Neural progenitor cell (in vitro differentiated cells): ENCODE measurements at regions not wholly inside any gene's neighbourhood (a gene's known extent, or its start where the extent isn't known, plus 50 kb on each side); places are given as distances from the start of the nearest gene placed in this dataset.

Experiments used
- DNase-seq: peaks from one replicate; pipeline ENCODE4 v3.0.0-alpha.2; 2016; ENCODE audit warnings: low spot score
- H2AFZ ChIP-seq: fragments of 200-600 bp; sonication (generic); replicated peaks from 2 replicates; pipeline ENCODE4 v1.6.1; 2016; ENCODE audit warnings: antibody characterized with exemption
- H3F3A ChIP-seq: fragments of 200-600 bp; sonication (generic); 2 replicates; pipeline ENCODE4 v1.6.1; 2016; ENCODE audit warnings: antibody characterized with exemption, low read depth
- H3K27ac ChIP-seq: fragments of 200-600 bp; sonication (generic); 2 replicates; pipeline ENCODE4 v1.5.1; 2016; ENCODE audit warnings: mild to moderate bottlenecking
- H3K27me3 ChIP-seq: fragments of 200-600 bp; sonication (generic); 2 replicates; pipeline ENCODE4 v1.6.1; 2016; ENCODE audit warnings: mild to moderate bottlenecking, moderate library complexity
- H3K36me3 ChIP-seq: fragments of 200-600 bp; sonication (generic); 2 replicates; pipeline ENCODE4 v1.5.1; 2016
- H3K4me1 ChIP-seq: fragments of 200-600 bp; sonication (generic); 2 replicates; pipeline ENCODE4 v1.6.1; 2016; ENCODE audit warnings: mixed run types
- H3K4me2 ChIP-seq: fragments of 200-600 bp; sonication (generic); 2 replicates; pipeline ENCODE4 v1.6.1; 2016
- H3K4me3 ChIP-seq: fragments of 200-600 bp; sonication (generic); 2 replicates; pipeline ENCODE4 v1.5.1; 2016
- H3K79me2 ChIP-seq: fragments of 200-600 bp; sonication (generic); 2 replicates; pipeline ENCODE4 v1.6.1; 2016; ENCODE audit warnings: low read depth
- H3K9ac ChIP-seq: fragments of 200-600 bp; sonication (generic); 2 replicates; pipeline ENCODE4 v1.6.1; 2016
- H3K9me3 ChIP-seq: fragments of 200-600 bp; sonication (generic); 2 replicates; pipeline ENCODE4 v1.5.1; 2016; ENCODE audit warnings: low read depth
- H4K20me1 ChIP-seq: fragments of 200-600 bp; sonication (generic); 2 replicates; pipeline ENCODE4 v1.6.1; 2016; ENCODE audit warnings: low read depth
- H3K27ac Mint-ChIP-seq: 3 replicates; pipeline ENCODE4 v1.8.0; 2021; ENCODE audit warnings: mixed read lengths
- H3K27me3 Mint-ChIP-seq: 2 replicates; pipeline ENCODE4 v1.8.0; 2022; ENCODE audit warnings: low read depth, mild to moderate bottlenecking, inconsistent platforms, moderate library complexity, mixed read lengths; ENCODE audit not compliant: insufficient read depth
- H3K36me3 Mint-ChIP-seq: 3 replicates; pipeline ENCODE4 v1.8.0; 2021; ENCODE audit warnings: mixed read lengths
- H3K4me1 Mint-ChIP-seq: 3 replicates; pipeline ENCODE4 v1.8.0; 2021; ENCODE audit warnings: mixed read lengths
- H3K4me3 Mint-ChIP-seq: 3 replicates; pipeline ENCODE4 v1.8.0; 2021; ENCODE audit warnings: mild to moderate bottlenecking, moderate library complexity, mixed read lengths
- H3K9me3 Mint-ChIP-seq: 3 replicates; pipeline ENCODE4 v1.8.0; 2020; ENCODE audit warnings: mixed read lengths
- EZH2 ChIP-seq: fragments of 200-600 bp; sonication (generic); IDR thresholded peaks from 2 replicates; pipeline ENCODE4 v1.6.1; 2017; ENCODE audit warnings: antibody characterized with exemption, mild to moderate bottlenecking, moderate library complexity
- EZH2phosphoT487 ChIP-seq: fragments of 200-600 bp; sonication (generic); IDR thresholded peaks from 2 replicates; pipeline ENCODE4 v1.6.1; 2017; ENCODE audit warnings: antibody characterized with exemption
- TF ChIP-seq, protein P1 (sequence below): fragments of 200-600 bp; sonication (generic); IDR thresholded peaks from 2 replicates; pipeline ENCODE4 v1.5.1; 2017; ENCODE audit warnings: antibody characterized with exemption, mild to moderate bottlenecking

DNA sequence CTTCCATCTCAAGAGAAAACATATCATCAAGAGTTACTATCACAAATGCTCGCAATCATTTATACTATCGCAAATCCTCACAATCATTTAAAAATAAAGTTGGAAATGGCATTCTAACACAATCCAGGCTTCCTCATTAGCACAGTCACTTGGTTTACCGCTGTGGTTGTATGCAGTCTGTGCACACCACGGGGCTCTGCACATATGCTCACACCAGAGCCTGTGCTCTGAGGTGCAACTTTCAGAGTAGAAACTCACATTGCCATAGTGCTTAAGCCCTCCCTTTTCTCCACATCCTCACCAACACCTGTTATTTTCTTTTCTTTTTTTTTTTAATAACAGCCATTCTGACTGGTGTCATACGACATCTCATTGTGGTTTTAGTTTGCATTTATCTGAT is 235.6 kb upstream of the KLF6 start:
- DNase-seq = no peak
- Histone ChIP-seq H3K27me3 (no peaks in the 10 kb centered on the region), H3F3A (no peaks in the 10 kb centered on the region), H3K4me3 (no peak overlapping the region), H3K36me3 (no peaks in the 10 kb centered on the region), H3K27ac (no peak overlapping the region), H2AFZ (no peak overlapping the region), H3K4me2 (no peak overlapping the region), H3K9ac (no peak overlapping the region), H3K4me1 (no peaks in the 10 kb centered on the region), H3K79me2 (no peaks in the 10 kb centered on the region), H3K9me3 (no peaks in the 10 kb centered on the region), H4K20me1 (no peaks in the 10 kb centered on the region)
- H3K27ac Mint-ChIP-seq = no peak overlapping the region
- peaks cover 5% of the 10 kb centered on the region for H3K4me1 Mint-ChIP-seq
- TF ChIP-seq, protein P1, sequence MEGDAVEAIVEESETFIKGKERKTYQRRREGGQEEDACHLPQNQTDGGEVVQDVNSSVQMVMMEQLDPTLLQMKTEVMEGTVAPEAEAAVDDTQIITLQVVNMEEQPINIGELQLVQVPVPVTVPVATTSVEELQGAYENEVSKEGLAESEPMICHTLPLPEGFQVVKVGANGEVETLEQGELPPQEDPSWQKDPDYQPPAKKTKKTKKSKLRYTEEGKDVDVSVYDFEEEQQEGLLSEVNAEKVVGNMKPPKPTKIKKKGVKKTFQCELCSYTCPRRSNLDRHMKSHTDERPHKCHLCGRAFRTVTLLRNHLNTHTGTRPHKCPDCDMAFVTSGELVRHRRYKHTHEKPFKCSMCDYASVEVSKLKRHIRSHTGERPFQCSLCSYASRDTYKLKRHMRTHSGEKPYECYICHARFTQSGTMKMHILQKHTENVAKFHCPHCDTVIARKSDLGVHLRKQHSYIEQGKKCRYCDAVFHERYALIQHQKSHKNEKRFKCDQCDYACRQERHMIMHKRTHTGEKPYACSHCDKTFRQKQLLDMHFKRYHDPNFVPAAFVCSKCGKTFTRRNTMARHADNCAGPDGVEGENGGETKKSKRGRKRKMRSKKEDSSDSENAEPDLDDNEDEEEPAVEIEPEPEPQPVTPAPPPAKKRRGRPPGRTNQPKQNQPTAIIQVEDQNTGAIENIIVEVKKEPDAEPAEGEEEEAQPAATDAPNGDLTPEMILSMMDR = no peak
- TF ChIP-seq EZH2 (no peak), EZH2phosphoT487 (no peak)
- peaks cover 3% of the 10 kb centered on the region for H3K27me3 Mint-ChIP-seq
- H3K9me3 Mint-ChIP-seq = peaks cover 3% of the 10 kb centered on the region
- H3K4me3 Mint-ChIP-seq = no peak overlapping the region
- H3K36me3 Mint-ChIP-seq = no peaks in the 10 kb centered on the region

DNA sequence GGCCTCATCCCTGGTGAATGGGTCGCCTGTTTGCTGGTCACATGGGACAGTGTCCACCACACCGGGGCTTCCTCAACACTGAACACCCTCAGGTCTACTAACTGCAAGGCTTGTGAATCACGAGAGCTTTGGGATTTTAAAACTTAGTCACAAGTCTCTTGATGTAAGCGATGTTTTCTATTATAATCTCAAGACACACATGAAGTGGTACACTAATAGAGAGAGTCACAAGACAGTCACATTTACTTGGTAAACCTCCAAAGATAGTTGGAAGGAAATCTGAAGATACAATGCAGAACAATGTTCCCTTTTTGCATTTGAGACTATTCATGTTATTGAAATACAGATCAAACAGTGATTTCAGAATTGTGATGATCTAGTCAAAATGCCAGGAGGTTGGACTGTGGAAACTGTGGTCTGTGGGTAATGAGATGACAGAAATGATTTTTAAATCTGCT is 233.1 kb upstream of the KLF6 start:
- Histone ChIP-seq H3F3A (no peaks in the 10 kb centered on the region), H3K4me3 (no peak overlapping the region), H3K79me2 (no peaks in the 10 kb centered on the region), H3K4me1 (no peaks in the 10 kb centered on the region), H3K9ac (no peak overlapping the region), H3K27me3 (no peaks in the 10 kb centered on the region), H3K27ac (no peak overlapping the region), H3K36me3 (no peaks in the 10 kb centered on the region), H4K20me1 (no peaks in the 10 kb centered on the region), H3K4me2 (no peak overlapping the region), H3K9me3 (no peaks in the 10 kb centered on the region), H2AFZ (no peak overlapping the region)
- TF ChIP-seq EZH2phosphoT487 (no peak), EZH2 (no peak)
- TF ChIP-seq, protein P1 = no peak
- H3K27me3 Mint-ChIP-seq = no peaks in the 10 kb centered on the region
- H3K9me3 Mint-ChIP-seq = peaks cover 3% of the 10 kb centered on the region
- H3K27ac Mint-ChIP-seq = no peak overlapping the region
- peaks cover 3% of the 10 kb centered on the region for H3K4me1 Mint-ChIP-seq
- H3K4me3 Mint-ChIP-seq = no peak overlapping the region
- no peaks in the 10 kb centered on the region for H3K36me3 Mint-ChIP-seq
- no peak for DNase-seq

DNA sequence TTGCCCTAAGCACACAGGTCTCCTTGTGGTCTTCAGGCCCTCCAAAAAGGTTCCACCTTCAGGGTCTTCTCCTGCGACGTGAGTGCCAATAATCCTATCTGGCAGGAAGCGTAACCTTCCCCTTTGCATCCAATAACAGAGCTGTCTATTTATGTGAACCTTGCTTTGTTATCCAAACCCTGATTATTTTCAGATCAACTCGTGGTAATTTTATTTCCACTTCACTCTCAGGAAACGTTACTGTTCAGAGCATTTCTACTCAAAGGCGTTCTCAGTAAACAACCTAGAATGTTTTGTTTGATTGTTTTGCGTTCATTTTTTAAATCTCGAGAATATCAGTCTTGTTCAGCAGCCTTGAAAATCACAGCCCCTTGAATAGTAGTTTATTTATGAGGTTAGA is 232.3 kb upstream of the KLF6 start:
- Mint-ChIP-seq H3K4me3 (no peak overlapping the region), H3K4me1 (peaks cover 3% of the 10 kb centered on the region), H3K9me3 (peaks cover 3% of the 10 kb centered on the region), H3K27ac (no peak overlapping the region), H3K36me3 (no peaks in the 10 kb centered on the region), H3K27me3 (no peaks in the 10 kb centered on the region)
- Histone ChIP-seq H3K4me2 (no peak overlapping the region), H3K27me3 (no peaks in the 10 kb centered on the region), H3K9ac (no peak overlapping the region), H3K4me1 (no peaks in the 10 kb centered on the region), H3K36me3 (no peaks in the 10 kb centered on the region), H3K4me3 (no peak overlapping the region), H3F3A (no peaks in the 10 kb centered on the region), H4K20me1 (no peaks in the 10 kb centered on the region), H3K79me2 (no peaks in the 10 kb centered on the region), H3K27ac (no peak overlapping the region), H3K9me3 (no peaks in the 10 kb centered on the region), H2AFZ (no peak overlapping the region)
- TF ChIP-seq EZH2phosphoT487 (no peak), EZH2 (no peak)
- TF ChIP-seq, protein P1 = no peak
- DNase-seq = no peak
